ENCODE measurements at regions not wholly inside any gene's neighbourhood (a gene's known extent, or its start where the extent isn't known, plus 50 kb on each side); places are given as distances from the start of the nearest gene placed in this dataset.

- H3K9me3 Mint-ChIP-seq (ENCODE audit: unreplicated experiment) = peaks cover 41% of the 10 kb centered on the region
- no peaks in the 10 kb centered on the region for H3K27me3 Mint-ChIP-seq (ENCODE audit: unreplicated experiment)
- H3K27ac Mint-ChIP-seq (ENCODE audit: unreplicated experiment) = no peak overlapping the region
- no peak for TF ChIP-seq CTCF (IDR thresholded peaks at IDR 0.05; ENCODE audit: unreplicated experiment)
- no peaks in the 10 kb centered on the region for H3K4me1 Mint-ChIP-seq (ENCODE audit: unreplicated experiment)
- peaks cover 5% of the 10 kb centered on the region for H3K36me3 Mint-ChIP-seq (ENCODE audit: low read depth, unreplicated experiment)
- no peak overlapping the region for H3K4me3 Mint-ChIP-seq (ENCODE audit: unreplicated experiment)
- DNase-seq (ENCODE audit: low spot score) = no peak
Observed at GRCh38 chr18:70998490-70998889, 709.6 kb downstream of the SOCS6 start.

- peaks cover 26% of the 10 kb centered on the region for H3K9me3 Mint-ChIP-seq (ENCODE audit: unreplicated experiment)
Observed at GRCh38 chr18:70994116-70994515, 705.3 kb downstream of the SOCS6 start.

GRCh38 chr18:70991577-70991976 is 702.7 kb downstream of the SOCS6 start:
- H3K4me3 Mint-ChIP-seq (ENCODE audit: unreplicated experiment) = no peak overlapping the region
- no peaks in the 10 kb centered on the region for H3K4me1 Mint-ChIP-seq (ENCODE audit: unreplicated experiment)
- peaks cover 24% of the 10 kb centered on the region for H3K9me3 Mint-ChIP-seq (ENCODE audit: unreplicated experiment)
- no peak for TF ChIP-seq CTCF (IDR thresholded peaks at IDR 0.05; ENCODE audit: unreplicated experiment)
- H3K36me3 Mint-ChIP-seq (ENCODE audit: low read depth, unreplicated experiment) = peaks cover 2% of the 10 kb centered on the region
- no peaks in the 10 kb centered on the region for H3K27me3 Mint-ChIP-seq (ENCODE audit: unreplicated experiment)
- H3K27ac Mint-ChIP-seq (ENCODE audit: unreplicated experiment) = no peak overlapping the region
- DNase-seq (ENCODE audit: low spot score) = no peak

More at GRCh38 chr18:70994116-70994515, 705.3 kb downstream of the SOCS6 start:
- H3K27ac Mint-ChIP-seq (ENCODE audit: unreplicated experiment) = no peak overlapping the region
- no peak for TF ChIP-seq CTCF (IDR thresholded peaks at IDR 0.05; ENCODE audit: unreplicated experiment)
- H3K36me3 Mint-ChIP-seq (ENCODE audit: low read depth, unreplicated experiment) = peaks cover 5% of the 10 kb centered on the region
- H3K4me1 Mint-ChIP-seq (ENCODE audit: unreplicated experiment) = no peaks in the 10 kb centered on the region
- no peak overlapping the region for H3K4me3 Mint-ChIP-seq (ENCODE audit: unreplicated experiment)
- no peak for DNase-seq (ENCODE audit: low spot score)
- no peaks in the 10 kb centered on the region for H3K27me3 Mint-ChIP-seq (ENCODE audit: unreplicated experiment)

GRCh38 chr18:70985948-70986347 is 697.1 kb downstream of the SOCS6 start:
- Mint-ChIP-seq H3K4me1 (ENCODE audit: unreplicated experiment) (no peaks in the 10 kb centered on the region), H3K27ac (ENCODE audit: unreplicated experiment) (no peak overlapping the region), H3K9me3 (ENCODE audit: unreplicated experiment) (peaks cover 24% of the 10 kb centered on the region), H3K36me3 (ENCODE audit: low read depth, unreplicated experiment) (peaks cover 6% of the 10 kb centered on the region), H3K4me3 (ENCODE audit: unreplicated experiment) (no peak overlapping the region), H3K27me3 (ENCODE audit: unreplicated experiment) (peaks cover 8% of the 10 kb centered on the region)
- TF ChIP-seq CTCF (IDR thresholded peaks at IDR 0.05; ENCODE audit: unreplicated experiment) = no peak
- DNase-seq (ENCODE audit: low spot score) = no peak

- no peak for DNase-seq (ENCODE audit: low spot score)
- H3K9me3 Mint-ChIP-seq (ENCODE audit: unreplicated experiment) = peaks cover 26% of the 10 kb centered on the region
- H3K27ac Mint-ChIP-seq (ENCODE audit: unreplicated experiment) = no peak overlapping the region
- peaks cover 8% of the 10 kb centered on the region for H3K27me3 Mint-ChIP-seq (ENCODE audit: unreplicated experiment)
- H3K4me1 Mint-ChIP-seq (ENCODE audit: unreplicated experiment) = no peaks in the 10 kb centered on the region
- no peak overlapping the region for H3K4me3 Mint-ChIP-seq (ENCODE audit: unreplicated experiment)
- TF ChIP-seq CTCF (IDR thresholded peaks at IDR 0.05; ENCODE audit: unreplicated experiment) = no peak
- peaks cover 6% of the 10 kb centered on the region for H3K36me3 Mint-ChIP-seq (ENCODE audit: low read depth, unreplicated experiment)
Observed at GRCh38 chr18:70982292-70982691, 693.4 kb downstream of the SOCS6 start.

Data from endothelial cell (in vitro differentiated cells).